GM18870 (cell line): ENCODE measurements at regions not wholly inside any gene's neighbourhood (a gene's known extent, or its start where the extent isn't known, plus 50 kb on each side); places are given as distances from the start of the nearest gene placed in this dataset.
"Not testable (repeated sequence)": the region's sequence is repeated elsewhere in the genome, so short reads cannot be mapped to it uniquely, and the experiment has no call there.

Source experiments
- ATAC-seq: cut with Tn5 transposase; IDR thresholded peaks from one replicate; pipeline ENCODE4 v1.9.1; 2021; ENCODE audit warnings: moderate library complexity; ENCODE audit not compliant: unreplicated experiment

GRCh38 chr12:9313479-9313878 is 105.3 kb upstream of the PZP start:
- ATAC-seq, result not testable (repeated sequence)

GRCh38 chr12:9312406-9313392 is 104.5 kb upstream of the PZP start:
- not testable (repeated sequence) for ATAC-seq

- ATAC-seq, result not testable (repeated sequence)
Observed at GRCh38 chr12:9311454-9311853, 103.3 kb upstream of the PZP start.

GRCh38 chr12:9310645-9311044 is 102.5 kb upstream of the PZP start:
- ATAC-seq, result not testable (repeated sequence)

GRCh38 chr12:9309749-9310148 is 101.6 kb upstream of the PZP start:
- ATAC-seq, result not testable (repeated sequence)

- not testable (repeated sequence) for ATAC-seq
Observed at GRCh38 chr12:9308745-9309144, 100.5 kb upstream of the PZP start.

- not testable (repeated sequence) for ATAC-seq
Observed at GRCh38 chr12:9308163-9308562, 100.0 kb upstream of the PZP start.

- not testable (repeated sequence) for ATAC-seq
Observed at GRCh38 chr12:9307255-9307654, 99.1 kb upstream of the PZP start.

GRCh38 chr12:9306004-9306403 is 97.8 kb upstream of the PZP start:
- not testable (repeated sequence) for ATAC-seq

- not testable (repeated sequence) for ATAC-seq
Observed at GRCh38 chr12:9304540-9304939, 96.3 kb upstream of the PZP start.

- not testable (repeated sequence) for ATAC-seq
Observed at GRCh38 chr12:9295872-9296271, 87.7 kb upstream of the PZP start.

GRCh38 chr12:9294072-9294620 is 86.0 kb upstream of the PZP start:
- not testable (repeated sequence) for ATAC-seq

- not testable (repeated sequence) for ATAC-seq
Observed at GRCh38 chr12:9293391-9293790, 85.2 kb upstream of the PZP start.

- not testable (repeated sequence) for ATAC-seq
Observed at GRCh38 chr12:9289984-9290383, 81.8 kb upstream of the PZP start.

GRCh38 chr12:9284724-9285123 is 76.5 kb upstream of the PZP start:
- ATAC-seq, result not testable (repeated sequence)

- not testable (repeated sequence) for ATAC-seq
Observed at GRCh38 chr12:9284197-9284596, 76.0 kb upstream of the PZP start.

GRCh38 chr12:9283346-9284095 is 75.3 kb upstream of the PZP start:
- ATAC-seq, result not testable (repeated sequence)

- no peak for ATAC-seq
Observed at GRCh38 chr12:9276990-9277389, 68.8 kb upstream of the PZP start.

- ATAC-seq, result no peak
Observed at GRCh38 chr12:9273276-9273675, 65.1 kb upstream of the PZP start.

- no peak for ATAC-seq
Observed at GRCh38 chr12:9271875-9272274, 63.7 kb upstream of the PZP start.

- no peak for ATAC-seq
Observed at GRCh38 chr12:9264546-9264945, 56.4 kb upstream of the PZP start.
